ENCODE measurements at regions not wholly inside any gene's neighbourhood (a gene's known extent, or its start where the extent isn't known, plus 50 kb on each side); places are given as distances from the start of the nearest gene placed in this dataset.

GRCh38 chr10:118842843-118843624 lies 88.3 kb upstream of the CACUL1 start:
- no peak for TF ChIP-seq POLR2A (IDR thresholded peaks at IDR 0.05)
- TF ChIP-seq, protein P1, sequence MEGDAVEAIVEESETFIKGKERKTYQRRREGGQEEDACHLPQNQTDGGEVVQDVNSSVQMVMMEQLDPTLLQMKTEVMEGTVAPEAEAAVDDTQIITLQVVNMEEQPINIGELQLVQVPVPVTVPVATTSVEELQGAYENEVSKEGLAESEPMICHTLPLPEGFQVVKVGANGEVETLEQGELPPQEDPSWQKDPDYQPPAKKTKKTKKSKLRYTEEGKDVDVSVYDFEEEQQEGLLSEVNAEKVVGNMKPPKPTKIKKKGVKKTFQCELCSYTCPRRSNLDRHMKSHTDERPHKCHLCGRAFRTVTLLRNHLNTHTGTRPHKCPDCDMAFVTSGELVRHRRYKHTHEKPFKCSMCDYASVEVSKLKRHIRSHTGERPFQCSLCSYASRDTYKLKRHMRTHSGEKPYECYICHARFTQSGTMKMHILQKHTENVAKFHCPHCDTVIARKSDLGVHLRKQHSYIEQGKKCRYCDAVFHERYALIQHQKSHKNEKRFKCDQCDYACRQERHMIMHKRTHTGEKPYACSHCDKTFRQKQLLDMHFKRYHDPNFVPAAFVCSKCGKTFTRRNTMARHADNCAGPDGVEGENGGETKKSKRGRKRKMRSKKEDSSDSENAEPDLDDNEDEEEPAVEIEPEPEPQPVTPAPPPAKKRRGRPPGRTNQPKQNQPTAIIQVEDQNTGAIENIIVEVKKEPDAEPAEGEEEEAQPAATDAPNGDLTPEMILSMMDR (IDR thresholded peaks at IDR 0.05), result no peak
- no peak for TF ChIP-seq POLR2AphosphoS5 (IDR thresholded peaks at IDR 0.05)
- no peak for TF ChIP-seq EP300 (IDR thresholded peaks at IDR 0.05)
